HG02885 (cell line): ENCODE measurements at regions not wholly inside any gene's neighbourhood (a gene's known extent, or its start where the extent isn't known, plus 50 kb on each side); places are given as distances from the start of the nearest gene placed in this dataset.
A peak's percentile ranks its signal among the peaks of the same experiment; 100 is the strongest.

Source experiments
- ATAC-seq: cut with Tn5 transposase; IDR thresholded peaks from one replicate; pipeline ENCODE4 v1.9.1; 2021; ENCODE audit warnings: mild to moderate bottlenecking; ENCODE audit not compliant: unreplicated experiment, poor library complexity

GRCh38 chr1:101098327-101098726 is 72.7 kb upstream of the DPH5 start:
- ATAC-seq: no peak

GRCh38 chr1:101089613-101090338 is 64.2 kb upstream of the DPH5 start:
- no peak for ATAC-seq

- ATAC-seq: no peak
Measured at GRCh38 chr1:101088431-101088830, 62.8 kb upstream of the DPH5 start.

- ATAC-seq: no peak
Measured at GRCh38 chr1:101086783-101087182, 61.2 kb upstream of the DPH5 start.

GRCh38 chr1:101081496-101082488 is 56.2 kb upstream of the DPH5 start:
- peak; percentile 82 for ATAC-seq

GRCh38 chr1:101080859-101081258 is 55.3 kb upstream of the DPH5 start:
- no peak for ATAC-seq

- ATAC-seq: no peak
Measured at GRCh38 chr1:101079341-101079740, 53.8 kb upstream of the DPH5 start.

GRCh38 chr1:101077849-101078248 is 52.3 kb upstream of the DPH5 start:
- ATAC-seq: no peak

- no peak for ATAC-seq
Measured at GRCh38 chr1:101075926-101076325, 50.3 kb upstream of the DPH5 start.
